IPS-20b (cell line): ENCODE measurements at regions not wholly inside any gene's neighbourhood (a gene's known extent, or its start where the extent isn't known, plus 50 kb on each side); places are given as distances from the start of the nearest gene placed in this dataset.

Experiments used
- H3K27ac ChIP-seq: one replicate; pipeline ENCODE4 v1.5.1; 2013; ENCODE audit warnings: low read length
- H3K27me3 ChIP-seq: 2 replicates; pipeline ENCODE4 v1.6.1; 2013; ENCODE audit warnings: mild to moderate bottlenecking, low read length, inconsistent platforms; ENCODE audit not compliant: insufficient read depth
- H3K36me3 ChIP-seq: 2 replicates; pipeline ENCODE4 v1.6.1; 2013; ENCODE audit warnings: low read depth, mild to moderate bottlenecking, inconsistent platforms, low read length, moderate library complexity; ENCODE audit not compliant: insufficient read depth
- H3K4me1 ChIP-seq: 2 replicates; pipeline ENCODE4 v1.6.1; 2013; ENCODE audit warnings: mild to moderate bottlenecking, control low read depth, inconsistent platforms, low read length, moderate library complexity; ENCODE audit not compliant: insufficient read depth
- H3K4me3 ChIP-seq: 2 replicates; pipeline ENCODE4 v1.5.1; 2013; ENCODE audit warnings: mild to moderate bottlenecking, low read length, inconsistent platforms
- H3K9ac ChIP-seq: 2 replicates; pipeline ENCODE4 v1.6.1; 2013; ENCODE audit warnings: low read depth, mild to moderate bottlenecking, inconsistent platforms, low read length, moderate library complexity
- H3K9me3 ChIP-seq: 2 replicates; pipeline ENCODE4 v1.6.1; 2013; ENCODE audit warnings: mild to moderate bottlenecking, low read depth, low read length, inconsistent platforms; ENCODE audit not compliant: insufficient read depth

DNA sequence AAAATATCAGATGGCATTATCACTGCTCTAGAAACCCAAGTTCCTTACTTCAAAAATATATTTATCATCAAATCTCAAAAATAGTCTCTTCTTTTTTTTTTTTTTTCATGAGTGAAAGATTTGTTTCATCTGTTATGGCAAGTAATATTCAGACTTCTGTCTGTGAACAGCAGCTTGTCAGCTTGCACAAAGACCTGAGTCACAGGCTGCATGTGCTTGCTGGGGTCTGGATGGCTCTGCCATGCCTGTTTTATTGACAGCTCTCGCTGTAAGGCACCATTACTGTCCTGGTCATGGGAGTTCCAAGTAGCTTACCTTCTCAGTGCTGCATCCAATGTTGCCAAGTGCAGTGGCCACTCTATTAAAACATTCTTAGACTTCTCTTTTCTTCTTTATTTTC lies 456.4 kb downstream of the GADD45G start:
- Histone ChIP-seq H3K27ac (no peak overlapping the region), H3K9ac (no peak overlapping the region), H3K9me3 (no peaks in the 10 kb centered on the region), H3K4me1 (0 out of 2 replicates have a peak, but pooled peaks cover 4% of the 10 kb centered on the region), H3K27me3 (no peaks in the 10 kb centered on the region), H3K4me3 (no peak overlapping the region), H3K36me3 (no peaks in the 10 kb centered on the region)

DNA sequence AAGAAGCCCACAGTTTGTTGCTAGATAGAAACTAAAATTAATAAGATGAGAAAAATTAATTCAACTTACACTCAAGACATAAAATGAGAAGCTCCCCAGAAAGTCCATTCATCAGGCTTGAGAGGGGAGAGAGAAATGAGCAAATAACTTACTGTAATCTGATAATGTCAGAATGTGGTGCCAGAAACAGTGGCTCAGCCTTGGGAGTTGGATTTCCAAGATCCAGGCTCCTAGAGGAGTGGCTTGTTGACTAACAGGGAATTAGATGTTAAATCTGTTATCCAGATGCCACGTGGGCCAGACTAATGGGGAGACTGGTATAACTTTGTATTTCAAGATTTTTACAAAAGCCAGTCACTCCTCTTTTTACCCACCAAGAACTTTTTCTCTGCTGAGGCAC lies 458.2 kb downstream of the GADD45G start:
- Histone ChIP-seq H3K27me3 (no peaks in the 10 kb centered on the region), H3K36me3 (no peaks in the 10 kb centered on the region), H3K27ac (no peak overlapping the region), H3K4me3 (no peak overlapping the region), H3K9ac (no peak overlapping the region), H3K4me1 (0 out of 2 replicates have a peak, but pooled peaks cover 4% of the 10 kb centered on the region), H3K9me3 (no peaks in the 10 kb centered on the region)

DNA sequence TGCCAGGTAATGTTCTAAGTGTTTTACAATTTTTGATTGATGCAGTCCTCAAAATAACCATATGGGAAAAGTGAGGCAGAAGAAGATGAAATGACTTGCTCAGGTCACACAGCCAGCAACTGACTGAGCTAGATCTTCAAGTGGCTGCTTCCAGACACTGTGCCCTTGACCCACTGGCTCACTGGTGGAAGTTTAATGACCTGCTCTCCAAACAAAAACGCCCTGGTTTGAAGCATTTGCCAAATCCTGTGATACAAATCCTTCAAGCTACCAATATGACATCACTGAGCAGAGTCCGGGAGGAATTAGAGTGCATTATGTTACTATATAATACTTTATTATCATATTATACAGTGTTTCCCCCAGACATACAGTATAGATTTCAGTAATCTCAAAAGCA lies 459.4 kb downstream of the GADD45G start:
- Histone ChIP-seq H3K27me3 (no peaks in the 10 kb centered on the region), H3K4me1 (0 out of 2 replicates have a peak, but pooled peaks cover 4% of the 10 kb centered on the region), H3K9me3 (no peaks in the 10 kb centered on the region), H3K36me3 (no peaks in the 10 kb centered on the region), H3K27ac (no peak overlapping the region), H3K9ac (no peak overlapping the region), H3K4me3 (no peak overlapping the region)

DNA sequence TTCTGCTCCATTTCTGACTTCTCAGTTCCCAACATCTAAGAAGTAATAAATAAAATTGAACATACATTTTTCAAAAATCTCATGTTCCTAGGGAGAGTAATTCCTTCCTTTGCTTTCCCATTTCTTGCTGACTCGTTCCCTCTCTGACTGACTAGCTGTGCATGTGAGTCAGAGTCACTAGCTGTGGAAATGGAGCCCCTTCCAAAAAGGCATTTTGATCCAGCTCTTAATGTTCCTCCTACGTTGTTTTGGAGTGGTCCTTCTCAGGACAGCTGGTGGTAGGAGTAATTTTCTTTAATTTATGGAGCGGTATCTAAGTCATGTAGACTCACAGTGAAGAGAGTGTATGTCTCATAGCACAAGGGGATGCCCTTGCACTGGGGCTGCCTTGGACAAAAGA lies 460.2 kb downstream of the GADD45G start:
- Histone ChIP-seq H3K9me3 (no peaks in the 10 kb centered on the region), H3K36me3 (no peaks in the 10 kb centered on the region), H3K9ac (no peak overlapping the region), H3K27ac (no peak overlapping the region), H3K27me3 (no peaks in the 10 kb centered on the region), H3K4me1 (0 out of 2 replicates have a peak, but pooled peaks cover 4% of the 10 kb centered on the region), H3K4me3 (no peak overlapping the region)

DNA sequence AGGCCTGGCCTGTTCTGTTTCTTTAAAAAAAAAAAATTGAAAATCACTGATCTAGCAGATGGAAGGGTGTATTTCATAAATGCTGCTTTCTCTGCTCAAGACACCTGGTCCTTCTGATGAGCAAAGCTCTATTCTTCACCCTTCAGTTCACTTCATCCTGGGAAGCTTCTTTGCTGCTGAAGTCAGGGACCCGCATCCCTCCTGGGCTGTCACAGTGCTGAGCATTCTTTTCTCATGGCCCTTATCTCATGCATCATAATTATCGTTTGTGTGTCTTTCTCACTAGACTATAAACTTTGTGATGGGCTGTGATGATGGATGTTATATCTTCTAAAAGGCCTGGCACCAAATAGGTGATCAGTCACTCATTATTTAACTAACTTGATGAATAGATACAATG lies 461.0 kb downstream of the GADD45G start:
- no peak overlapping the region for H3K4me3 ChIP-seq
- no peak overlapping the region for H3K9ac ChIP-seq
- H3K27me3 ChIP-seq: no peaks in the 10 kb centered on the region
- no peaks in the 10 kb centered on the region for H3K36me3 ChIP-seq
- H3K4me1 ChIP-seq: 0 out of 2 replicates have a peak, but pooled peaks cover 4% of the 10 kb centered on the region
- H3K9me3 ChIP-seq: no peaks in the 10 kb centered on the region
- H3K27ac ChIP-seq: no peak overlapping the region

DNA sequence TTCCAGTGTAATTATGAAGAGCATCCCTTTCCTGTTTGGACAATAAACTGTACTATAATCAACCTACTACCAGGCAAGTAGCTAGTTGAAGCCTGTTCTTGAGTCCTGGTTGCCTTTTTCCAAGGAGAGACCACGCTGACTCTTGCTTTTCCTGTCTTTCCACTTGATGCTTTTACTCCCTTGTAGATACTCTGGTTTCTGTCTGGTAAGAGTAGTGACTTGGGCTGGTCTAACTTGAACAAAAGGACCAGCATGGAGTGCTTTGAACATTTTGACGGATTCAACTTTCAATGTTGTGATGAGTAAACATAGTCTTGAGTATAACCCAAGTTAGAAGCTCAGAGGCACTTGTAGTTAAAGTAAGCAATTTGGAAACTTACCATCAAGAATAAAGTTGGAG lies 464.3 kb downstream of the GADD45G start:
- no peaks in the 10 kb centered on the region for H3K36me3 ChIP-seq
- no peaks in the 10 kb centered on the region for H3K4me1 ChIP-seq
- no peak overlapping the region for H3K27ac ChIP-seq
- no peaks in the 10 kb centered on the region for H3K9me3 ChIP-seq
- no peak overlapping the region for H3K4me3 ChIP-seq
- H3K27me3 ChIP-seq: no peaks in the 10 kb centered on the region
- H3K9ac ChIP-seq: no peak overlapping the region

DNA sequence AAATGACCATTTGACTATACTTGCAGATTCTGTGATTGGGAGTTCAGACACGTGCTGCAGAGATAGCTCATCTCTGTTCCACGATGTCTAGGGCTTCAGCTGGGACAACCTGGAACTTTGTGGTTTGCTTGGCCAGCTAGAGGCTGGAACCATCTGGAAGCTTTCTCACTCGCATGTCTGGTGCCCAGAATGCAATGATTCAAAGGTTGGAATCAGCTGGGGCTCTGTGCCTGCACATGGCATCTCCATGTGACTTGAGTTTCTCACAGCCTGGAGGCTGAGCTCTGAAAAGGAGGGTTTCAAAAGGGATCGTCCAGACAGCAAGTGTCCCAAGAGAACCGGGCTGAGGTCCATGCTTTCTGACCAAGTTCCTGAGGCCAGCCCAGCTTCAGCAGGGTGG lies 465.2 kb downstream of the GADD45G start:
- H3K9ac ChIP-seq: no peak overlapping the region
- H3K27ac ChIP-seq: no peak overlapping the region
- no peaks in the 10 kb centered on the region for H3K4me1 ChIP-seq
- no peaks in the 10 kb centered on the region for H3K9me3 ChIP-seq
- H3K4me3 ChIP-seq: no peak overlapping the region
- no peaks in the 10 kb centered on the region for H3K27me3 ChIP-seq
- no peaks in the 10 kb centered on the region for H3K36me3 ChIP-seq

DNA sequence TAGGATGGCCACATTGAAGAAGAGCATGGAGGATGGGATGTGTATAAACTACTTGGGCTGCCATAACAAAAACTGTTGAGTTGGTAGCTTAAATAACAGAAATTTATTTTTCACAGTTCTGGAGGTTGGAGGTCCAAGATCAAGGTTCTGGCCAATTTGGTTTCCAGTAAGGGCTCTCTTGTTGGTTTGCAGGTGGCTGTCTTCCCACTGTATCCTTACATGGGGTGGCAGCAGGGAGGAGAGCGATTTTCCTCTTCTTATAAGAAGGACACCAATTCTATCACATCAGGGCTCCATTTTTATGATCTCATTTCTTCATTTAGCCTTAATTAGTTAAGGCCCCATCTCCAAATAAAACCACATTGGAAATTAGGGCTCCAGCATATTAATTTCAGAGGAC lies 465.7 kb downstream of the GADD45G start:
- Histone ChIP-seq H3K4me1 (no peaks in the 10 kb centered on the region), H3K9ac (no peak overlapping the region), H3K9me3 (no peaks in the 10 kb centered on the region), H3K36me3 (no peaks in the 10 kb centered on the region), H3K27ac (no peak overlapping the region), H3K27me3 (no peaks in the 10 kb centered on the region), H3K4me3 (no peak overlapping the region)

DNA sequence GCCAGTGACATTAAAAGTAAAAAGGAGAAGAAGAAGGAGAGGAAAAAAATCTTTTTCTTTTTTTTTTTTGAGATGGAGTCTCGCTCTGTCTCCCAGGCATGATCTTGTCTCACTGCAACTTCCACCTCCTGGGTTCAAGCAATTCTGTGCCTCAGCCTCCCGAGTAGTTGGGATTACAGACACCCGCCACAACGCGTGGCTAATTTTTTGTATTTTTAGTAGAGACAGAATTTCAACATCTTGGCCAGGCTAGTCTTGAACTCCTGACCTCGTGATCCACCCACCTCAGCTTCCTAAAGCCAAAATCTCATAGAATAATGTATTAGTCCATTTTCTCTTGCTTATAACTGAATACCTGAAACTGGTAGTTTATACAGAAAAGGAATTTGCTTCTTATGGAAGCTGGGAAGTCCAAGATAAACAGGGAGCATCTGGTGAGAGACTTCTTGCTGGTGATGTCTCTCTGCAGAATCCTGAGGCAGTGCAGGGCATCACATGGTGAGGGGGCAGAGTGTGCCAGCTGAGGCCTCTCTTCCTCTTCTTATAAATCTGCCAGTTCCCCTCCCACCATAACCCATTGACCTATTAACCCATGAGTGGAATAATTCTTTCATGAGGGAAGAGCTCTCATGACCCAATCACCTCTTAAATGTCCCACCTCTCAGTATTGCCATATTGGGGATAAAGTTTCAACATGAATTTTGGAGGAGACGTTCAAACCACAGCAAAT lies 466.3 kb downstream of the GADD45G start:
- H3K27me3 ChIP-seq: no peaks in the 10 kb centered on the region

DNA sequence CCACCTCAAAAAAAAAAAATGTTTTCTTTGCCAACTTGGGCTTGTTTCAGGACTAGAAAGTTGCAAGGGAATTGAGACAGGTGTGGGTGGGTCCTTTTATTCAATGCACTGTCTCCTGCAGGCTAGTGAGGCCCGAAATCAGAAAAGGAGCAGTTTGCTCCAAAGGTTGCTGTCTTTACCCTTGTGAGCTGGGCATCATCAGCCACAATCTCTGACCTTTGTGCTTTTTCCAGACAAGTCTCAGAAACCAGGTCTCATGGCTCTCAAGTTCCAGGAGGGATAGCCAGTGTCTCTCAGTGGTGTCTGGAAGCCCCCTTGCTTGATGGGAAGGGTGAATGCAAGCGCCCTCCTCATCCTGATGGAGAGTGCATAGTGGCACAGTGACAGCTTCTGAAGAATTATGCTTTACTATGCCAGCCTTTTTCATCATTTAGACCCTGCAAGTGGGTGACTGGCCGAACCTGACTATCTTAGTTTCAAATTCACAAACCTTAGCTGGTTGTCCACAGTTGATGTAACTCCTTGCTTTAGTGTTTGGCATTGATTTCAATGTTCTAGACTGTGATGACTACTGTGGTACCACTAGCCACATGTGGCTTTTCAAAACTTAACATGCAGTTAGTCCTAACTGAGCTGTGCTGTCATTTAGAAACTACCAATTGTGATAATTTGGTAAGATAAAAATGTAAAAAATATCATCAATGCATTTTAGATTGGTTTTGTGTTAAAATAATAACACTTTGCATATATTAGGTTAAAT lies 468.6 kb downstream of the GADD45G start:
- no peaks in the 10 kb centered on the region for H3K4me1 ChIP-seq
- H3K9ac ChIP-seq: no peak overlapping the region
- no peaks in the 10 kb centered on the region for H3K9me3 ChIP-seq
- H3K27ac ChIP-seq: no peak overlapping the region
- H3K4me3 ChIP-seq: no peak overlapping the region
- no peaks in the 10 kb centered on the region; the same call in 1 of the 2 replicates for H3K27me3 ChIP-seq
- no peaks in the 10 kb centered on the region for H3K36me3 ChIP-seq

More for the DNA sequence above, 466.3 kb downstream of the GADD45G start:
- H3K4me3 ChIP-seq: no peak overlapping the region
- H3K27ac ChIP-seq: no peak overlapping the region
- no peaks in the 10 kb centered on the region for H3K4me1 ChIP-seq
- H3K36me3 ChIP-seq: no peaks in the 10 kb centered on the region
- H3K9ac ChIP-seq: no peak overlapping the region
- H3K9me3 ChIP-seq: no peaks in the 10 kb centered on the region

DNA sequence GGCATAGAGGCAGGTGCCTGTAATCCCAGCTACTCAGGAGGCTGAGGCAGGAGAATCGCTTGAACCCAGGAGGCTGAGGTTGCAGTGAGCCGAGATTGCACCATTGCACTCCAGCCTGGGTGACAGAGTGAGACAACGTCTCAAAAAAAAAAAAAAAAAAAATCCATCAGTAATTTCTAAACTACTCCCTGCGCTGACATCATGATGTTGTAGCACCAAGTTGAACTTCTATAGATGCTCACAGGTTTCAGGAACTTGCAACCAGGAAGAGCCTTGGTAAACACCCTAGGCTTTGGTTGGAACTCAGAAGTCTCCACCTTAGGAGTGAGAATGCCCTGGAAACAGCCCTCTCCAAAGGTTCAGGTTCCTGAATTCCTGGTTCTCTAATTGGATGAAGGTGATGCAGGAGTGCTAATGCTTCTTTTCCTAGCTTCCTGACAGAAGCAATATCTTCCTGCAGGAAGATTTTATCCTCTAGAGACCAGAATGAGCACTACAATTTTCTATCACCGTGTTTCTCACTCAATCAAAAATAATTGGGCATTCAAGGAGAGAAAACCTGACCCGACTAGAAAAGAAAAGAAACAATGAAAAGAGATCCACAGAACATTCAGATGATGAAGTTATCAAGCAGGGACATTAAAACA lies 469.6 kb downstream of the GADD45G start:
- H3K9me3 ChIP-seq: no peaks in the 10 kb centered on the region
- no peak overlapping the region for H3K9ac ChIP-seq
- no peaks in the 10 kb centered on the region for H3K36me3 ChIP-seq
- H3K4me1 ChIP-seq: no peaks in the 10 kb centered on the region
- no peak overlapping the region for H3K27ac ChIP-seq
- H3K27me3 ChIP-seq: no peaks in the 10 kb centered on the region; the same call in 1 of the 2 replicates
- no peak overlapping the region for H3K4me3 ChIP-seq
